ENCODE measurements at regions not wholly inside any gene's neighbourhood (a gene's known extent, or its start where the extent isn't known, plus 50 kb on each side); places are given as distances from the start of the nearest gene placed in this dataset.

DNA sequence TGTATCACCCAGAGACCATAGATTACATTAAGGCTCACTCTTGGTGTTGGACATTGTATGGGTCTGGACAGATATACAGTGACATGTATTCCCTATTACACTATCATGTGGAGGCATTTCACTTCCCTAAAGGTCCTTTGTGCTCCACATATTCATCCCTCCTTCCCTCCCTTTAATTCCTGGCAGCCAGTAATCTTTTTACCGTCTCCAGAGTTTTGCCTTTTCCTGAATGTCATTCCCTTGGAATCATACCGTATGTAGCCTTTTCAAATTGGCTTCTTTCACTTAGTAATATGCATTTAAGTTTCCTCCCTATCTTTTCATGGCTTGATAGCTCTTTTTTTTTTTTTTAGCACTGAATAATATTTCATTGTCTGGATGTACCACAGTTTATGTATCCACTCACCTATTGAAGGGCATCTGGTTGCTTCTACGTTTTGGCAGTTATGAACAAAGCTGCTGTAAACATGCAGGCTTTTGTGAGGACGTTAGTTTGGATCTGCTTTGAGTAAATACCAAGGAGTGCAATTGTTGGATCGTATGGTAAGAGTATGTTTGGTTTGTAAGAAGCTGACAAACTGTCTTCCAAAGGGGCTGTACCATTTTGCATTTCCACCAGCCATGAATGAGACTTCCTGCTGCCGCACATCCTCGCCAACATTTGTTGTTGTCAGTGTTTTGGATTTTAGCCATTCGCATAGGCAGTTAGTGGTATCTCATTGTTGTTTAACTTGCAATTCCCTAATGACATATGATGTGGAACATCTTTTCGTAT is 122.1 kb upstream of the SMIM23 start:
- TF ChIP-seq CTCF (IDR thresholded peaks at IDR 0.05) (no peak), EP300 (IDR thresholded peaks at IDR 0.05) (no peak), POLR2A (IDR thresholded peaks at IDR 0.05) (no peak)

Measured in ovary (tissue), 3 donors.